ENCODE measurements at regions not wholly inside any gene's neighbourhood (a gene's known extent, or its start where the extent isn't known, plus 50 kb on each side); places are given as distances from the start of the nearest gene placed in this dataset.
A peak's percentile ranks its signal among the peaks of the same experiment; 100 is the strongest.
"Not testable (repeated sequence)": the region's sequence is repeated elsewhere in the genome, so short reads cannot be mapped to it uniquely, and the experiment has no call there.

DNA sequence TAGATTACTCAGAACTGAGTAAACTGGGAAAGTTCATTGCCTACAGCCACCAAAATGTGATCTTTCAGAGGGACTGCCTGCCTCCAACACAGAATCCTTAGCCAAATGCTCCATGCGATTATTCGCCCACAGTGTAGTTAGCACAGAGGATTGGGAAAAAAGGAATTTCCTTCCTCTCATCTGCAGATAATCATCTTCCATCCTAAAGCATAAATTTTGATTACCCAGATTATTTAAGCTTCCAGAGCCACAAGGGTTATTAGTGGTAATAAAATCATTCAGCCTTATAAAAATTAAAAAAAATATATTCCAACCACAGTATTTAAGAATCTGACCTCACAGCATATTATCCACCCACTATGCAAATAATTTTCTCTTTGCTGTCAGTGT, 285.3 kb upstream of the GRAMD2B start:
- no peak for DNase-seq (ENCODE audit: extremely low read depth, low read depth)

DNA sequence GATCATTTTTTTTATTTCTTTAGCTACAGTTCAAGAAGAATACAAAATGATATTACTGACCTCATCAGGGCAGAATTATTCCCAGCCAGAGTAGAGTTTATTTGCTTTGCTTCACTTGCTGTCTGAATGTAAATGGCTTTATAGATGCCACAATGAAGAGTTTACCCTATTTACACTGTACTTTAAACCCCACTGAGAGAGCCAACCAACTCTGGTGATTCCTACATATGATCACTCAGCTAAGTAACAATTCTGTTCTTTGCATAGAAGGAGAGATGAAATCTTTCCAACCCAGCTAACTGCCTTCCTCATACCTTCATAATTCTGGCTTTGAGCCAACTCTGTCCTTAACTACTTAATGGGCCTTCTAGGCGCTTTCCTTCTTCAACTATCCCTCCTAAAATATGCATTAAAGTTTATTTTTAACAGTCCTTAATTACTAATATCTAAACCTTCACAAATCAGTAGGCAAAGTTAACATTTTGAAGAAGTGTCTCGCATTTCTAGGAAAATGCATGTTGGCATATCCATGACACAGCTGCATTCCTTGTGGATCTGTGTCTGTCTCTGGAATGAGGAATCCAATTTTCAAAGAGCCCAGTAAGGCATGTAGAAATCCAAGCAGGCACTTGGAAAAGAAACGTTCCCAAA, 284.8 kb upstream of the GRAMD2B start:
- DNase-seq (ENCODE audit: extremely low read depth, low read depth): no peak
- TF ChIP-seq, protein P1, sequence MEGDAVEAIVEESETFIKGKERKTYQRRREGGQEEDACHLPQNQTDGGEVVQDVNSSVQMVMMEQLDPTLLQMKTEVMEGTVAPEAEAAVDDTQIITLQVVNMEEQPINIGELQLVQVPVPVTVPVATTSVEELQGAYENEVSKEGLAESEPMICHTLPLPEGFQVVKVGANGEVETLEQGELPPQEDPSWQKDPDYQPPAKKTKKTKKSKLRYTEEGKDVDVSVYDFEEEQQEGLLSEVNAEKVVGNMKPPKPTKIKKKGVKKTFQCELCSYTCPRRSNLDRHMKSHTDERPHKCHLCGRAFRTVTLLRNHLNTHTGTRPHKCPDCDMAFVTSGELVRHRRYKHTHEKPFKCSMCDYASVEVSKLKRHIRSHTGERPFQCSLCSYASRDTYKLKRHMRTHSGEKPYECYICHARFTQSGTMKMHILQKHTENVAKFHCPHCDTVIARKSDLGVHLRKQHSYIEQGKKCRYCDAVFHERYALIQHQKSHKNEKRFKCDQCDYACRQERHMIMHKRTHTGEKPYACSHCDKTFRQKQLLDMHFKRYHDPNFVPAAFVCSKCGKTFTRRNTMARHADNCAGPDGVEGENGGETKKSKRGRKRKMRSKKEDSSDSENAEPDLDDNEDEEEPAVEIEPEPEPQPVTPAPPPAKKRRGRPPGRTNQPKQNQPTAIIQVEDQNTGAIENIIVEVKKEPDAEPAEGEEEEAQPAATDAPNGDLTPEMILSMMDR (IDR thresholded peaks at IDR 0.05; ENCODE audit: low read depth, low read length, missing control alignments): no peak
- H3K4me3 ChIP-seq (replicated peaks; ENCODE audit: low read depth, low read length): no peak overlapping the region

More for the DNA sequence above, 285.3 kb upstream of the GRAMD2B start:
- H3K4me3 ChIP-seq (replicated peaks; ENCODE audit: low read depth, low read length): no peak overlapping the region
- TF ChIP-seq, protein P1 (IDR thresholded peaks at IDR 0.05; ENCODE audit: low read depth, low read length, missing control alignments): no peak

DNA sequence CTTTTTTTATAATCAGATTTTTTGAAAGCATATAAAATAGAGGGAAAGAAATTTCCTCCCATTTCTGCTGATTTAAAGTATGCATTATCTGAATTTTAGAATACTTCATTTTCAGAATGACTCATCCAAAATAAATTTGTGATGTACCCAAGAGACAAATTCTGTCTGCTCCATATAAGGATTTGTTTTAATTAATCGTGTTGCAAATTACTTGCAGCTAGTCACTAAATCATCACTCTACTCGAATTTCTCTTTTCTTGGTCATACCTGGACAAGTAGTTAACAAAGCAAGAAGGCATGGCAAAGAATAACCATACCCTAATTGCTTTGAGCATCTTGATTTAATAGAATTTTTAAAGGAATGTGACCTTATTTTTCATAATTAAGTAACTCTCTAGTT, 284.1 kb upstream of the GRAMD2B start:
- TF ChIP-seq, protein P1 (IDR thresholded peaks at IDR 0.05; ENCODE audit: low read depth, low read length, missing control alignments): no peak
- H3K4me3 ChIP-seq (replicated peaks; ENCODE audit: low read depth, low read length): no peak overlapping the region
- DNase-seq (ENCODE audit: extremely low read depth, low read depth): no peak

DNA sequence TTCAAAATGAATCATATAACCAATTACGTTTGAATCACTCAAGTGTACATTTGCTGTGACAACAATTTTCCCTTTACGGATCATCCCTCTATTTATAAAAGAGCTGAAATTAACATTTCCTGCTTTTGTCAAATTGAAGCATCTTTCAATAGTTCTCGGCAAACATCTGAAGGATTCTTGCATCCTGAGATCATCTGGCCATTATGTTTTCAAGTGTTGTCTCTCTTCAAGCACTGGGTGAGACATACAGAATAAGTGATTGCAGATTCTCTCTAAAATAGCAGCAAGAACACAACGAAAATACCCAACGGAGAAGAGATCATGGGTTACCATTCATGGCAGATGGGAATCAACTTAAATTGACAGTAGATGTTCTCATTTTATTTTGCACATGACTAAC, 283.4 kb upstream of the GRAMD2B start:
- H3K4me3 ChIP-seq (replicated peaks; ENCODE audit: low read depth, low read length): no peak overlapping the region
- TF ChIP-seq, protein P1 (IDR thresholded peaks at IDR 0.05; ENCODE audit: low read depth, low read length, missing control alignments): no peak
- peak; percentile 71 for DNase-seq (ENCODE audit: extremely low read depth, low read depth)

DNA sequence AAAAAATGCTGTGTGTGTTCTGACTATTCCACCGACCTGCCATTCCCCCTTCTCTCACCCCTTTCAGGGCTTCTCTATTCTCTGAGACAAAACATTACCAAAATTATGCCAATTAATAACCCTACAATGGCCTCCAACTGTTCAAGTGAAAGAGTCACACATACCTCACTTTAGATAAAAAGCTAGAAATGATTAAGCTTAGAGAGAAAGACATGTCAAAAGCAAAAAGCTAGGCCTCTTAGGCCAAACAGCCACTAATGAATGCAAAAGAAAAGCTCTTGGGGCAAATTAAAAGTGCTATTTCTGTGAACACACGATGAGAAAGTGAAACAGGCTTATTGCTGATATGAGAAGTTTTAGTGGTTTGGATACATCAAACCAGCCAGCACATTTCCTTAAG, 279.6 kb upstream of the GRAMD2B start:
- no peak for DNase-seq (ENCODE audit: extremely low read depth, low read depth)
- TF ChIP-seq, protein P1 (IDR thresholded peaks at IDR 0.05; ENCODE audit: low read depth, low read length, missing control alignments): no peak
- no peak overlapping the region for H3K4me3 ChIP-seq (replicated peaks; ENCODE audit: low read depth, low read length)

DNA sequence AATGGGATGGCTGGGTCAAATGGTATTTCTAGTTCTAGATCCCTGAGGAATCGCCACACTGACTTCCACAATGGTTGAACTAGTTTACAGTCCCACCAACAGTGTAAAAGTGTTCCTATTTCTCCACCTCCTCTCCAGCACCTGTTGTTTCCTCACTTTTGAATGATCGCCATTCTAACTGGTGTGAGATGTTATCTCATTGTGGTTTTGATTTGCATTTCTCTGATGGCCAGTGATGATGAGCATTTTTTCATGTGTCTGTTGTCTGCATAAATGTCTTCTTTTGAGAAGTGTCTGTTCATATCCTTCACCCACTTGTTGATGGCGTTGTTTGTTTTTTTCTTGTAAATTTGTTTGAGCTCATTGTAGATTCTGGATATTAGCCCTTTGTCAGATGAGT, 272.9 kb upstream of the GRAMD2B start:
- H3K4me3 ChIP-seq (replicated peaks; ENCODE audit: low read depth, low read length); DNase-seq (ENCODE audit: extremely low read depth, low read depth): not testable (repeated sequence)

DNA sequence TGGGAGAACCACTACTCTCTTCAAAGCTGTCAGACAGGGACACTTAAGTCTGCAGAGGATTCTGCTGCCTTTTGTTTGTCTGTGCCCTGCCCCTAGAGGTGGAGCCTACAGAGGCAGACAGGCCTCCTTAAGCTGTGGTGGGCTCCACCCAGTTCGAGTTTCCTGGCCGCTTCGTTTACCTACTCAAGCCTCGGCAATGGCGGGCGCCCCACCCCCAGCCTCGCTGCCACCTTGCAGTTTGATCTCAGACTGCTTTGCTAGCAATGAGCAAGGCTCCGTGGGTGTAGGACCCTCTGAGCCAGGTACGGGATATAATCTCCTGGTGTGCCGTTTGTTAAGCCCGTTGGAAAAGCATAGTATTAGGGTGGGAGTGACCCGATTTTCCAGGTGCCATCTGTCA, 267.9 kb upstream of the GRAMD2B start:
- not testable (repeated sequence) for DNase-seq (ENCODE audit: extremely low read depth, low read depth); H3K4me3 ChIP-seq (replicated peaks; ENCODE audit: low read depth, low read length)

DNA sequence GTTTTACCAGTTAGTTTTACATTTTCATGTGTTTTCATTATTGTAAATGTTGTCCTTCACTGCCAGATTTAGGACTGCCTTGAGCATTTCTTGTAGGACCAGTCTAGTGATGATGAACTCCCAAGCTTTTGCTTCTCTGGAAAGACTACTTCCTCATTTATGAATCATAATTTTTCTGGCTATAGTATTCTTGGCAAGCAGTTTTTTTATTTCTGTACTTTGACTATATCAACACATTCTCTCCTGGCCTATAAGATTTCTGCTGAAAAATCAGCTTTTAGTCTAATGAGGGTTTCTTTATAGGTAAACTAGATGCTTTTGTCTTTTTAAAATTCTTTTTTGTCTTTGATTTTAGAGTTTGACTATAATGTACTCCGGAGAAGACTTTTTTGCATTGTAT, 256.8 kb upstream of the GRAMD2B start:
- no peak for DNase-seq (ENCODE audit: extremely low read depth, low read depth)
- no peak overlapping the region for H3K4me3 ChIP-seq (replicated peaks; ENCODE audit: low read depth, low read length)
- TF ChIP-seq, protein P1 (IDR thresholded peaks at IDR 0.05; ENCODE audit: low read depth, low read length, missing control alignments): no peak
